Amygdala (tissue), 56 donors: ENCODE measurements at regions not wholly inside any gene's neighbourhood (a gene's known extent, or its start where the extent isn't known, plus 50 kb on each side); places are given as distances from the start of the nearest gene placed in this dataset.
"Not testable (repeated sequence)": the region's sequence is repeated elsewhere in the genome, so short reads cannot be mapped to it uniquely, and the experiment has no call there.

Source experiments
- DNase-seq, 56 donors: peaks; one replicate each; lab custom pipeline; 2025; lab: John Stamatoyannopoulos, UW

- not testable (repeated sequence) for DNase-seq
Observed at GRCh38 chr1:143845193-143845592, 126.6 kb downstream of the FAM72C start.

DNA sequence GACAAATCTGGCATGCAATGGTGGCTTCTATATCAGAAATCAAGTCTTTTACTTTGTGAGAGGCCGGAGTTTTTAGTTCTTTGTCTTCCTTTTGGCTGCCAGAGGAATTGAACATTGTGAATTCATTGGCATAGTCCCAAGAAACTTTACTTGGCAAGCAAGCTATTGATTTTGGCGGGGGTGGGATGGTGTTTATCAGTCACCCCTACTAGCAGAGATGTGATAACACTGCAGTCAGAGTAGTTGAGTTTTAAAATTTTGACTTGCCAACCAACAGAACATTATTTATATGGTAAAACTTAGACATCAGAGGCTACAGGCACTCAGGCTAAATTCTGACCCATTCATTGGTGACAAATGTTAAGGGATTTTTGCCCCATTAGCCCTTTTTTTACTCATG is 129.7 kb downstream of the FAM72C start:
- not testable (repeated sequence) for DNase-seq

- not testable (repeated sequence) for DNase-seq
Observed at GRCh38 chr1:143839182-143839581, 132.6 kb downstream of the FAM72C start.

DNA sequence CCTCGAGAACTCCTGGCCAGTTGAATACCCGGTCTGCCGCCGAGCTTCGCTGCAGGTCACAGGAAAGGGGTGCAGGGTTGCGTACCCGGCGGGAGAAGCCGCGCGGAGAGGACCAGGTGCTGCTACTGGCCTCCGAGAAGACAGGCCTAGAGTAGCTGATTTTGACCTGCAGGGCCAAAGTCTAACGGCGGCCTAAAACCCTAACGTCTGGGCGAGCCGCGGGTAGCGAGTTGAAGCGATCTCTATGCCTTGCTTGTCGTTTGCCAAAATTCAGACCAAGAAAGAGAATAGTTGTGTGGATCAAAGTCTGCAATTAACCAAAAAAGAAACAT is 133.2 kb downstream of the FAM72C start:
- not testable (repeated sequence) for DNase-seq

GRCh38 chr1:143837924-143838597 is 133.7 kb downstream of the FAM72C start:
- peak in 2 of 56 donors; percentile 1 to 8 for DNase-seq

DNA sequence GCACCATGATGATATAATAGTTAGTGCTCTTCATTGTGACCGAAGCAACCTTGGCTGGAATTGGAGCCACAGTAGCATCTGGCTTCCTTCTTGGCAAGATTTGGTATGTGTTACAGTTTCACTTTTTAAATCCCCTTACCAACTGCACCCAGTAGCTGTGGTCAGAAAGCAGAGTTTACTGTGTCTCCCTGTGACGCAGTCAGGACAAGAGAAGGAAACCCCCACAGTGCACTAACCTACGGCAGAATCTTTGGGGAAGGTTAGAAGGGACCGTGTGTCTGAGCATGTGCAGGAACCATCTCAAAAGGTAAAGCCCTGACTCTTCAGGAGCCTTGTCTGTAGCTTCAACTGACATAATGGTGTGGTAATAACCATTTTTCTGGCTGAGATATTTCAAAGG is 138.4 kb downstream of the FAM72C start:
- DNase-seq, result not testable (repeated sequence)

DNA sequence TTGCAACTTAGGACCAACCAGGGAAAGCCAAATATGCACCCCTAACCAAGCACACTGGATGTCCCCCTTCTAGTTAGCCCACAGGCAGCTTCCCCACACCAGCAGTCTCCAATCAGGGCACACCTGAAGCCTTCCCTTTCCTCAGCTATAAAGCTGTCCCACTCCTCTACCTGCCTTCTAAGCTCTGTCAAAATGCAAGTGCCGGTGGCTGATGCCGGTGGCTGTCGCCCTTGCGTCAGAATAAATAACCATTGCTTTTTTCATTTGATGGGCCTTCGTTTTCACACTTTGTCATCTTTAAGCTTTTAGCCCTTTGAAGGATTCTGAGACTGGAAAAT is 139.4 kb downstream of the FAM72C start:
- not testable (repeated sequence) for DNase-seq

DNA sequence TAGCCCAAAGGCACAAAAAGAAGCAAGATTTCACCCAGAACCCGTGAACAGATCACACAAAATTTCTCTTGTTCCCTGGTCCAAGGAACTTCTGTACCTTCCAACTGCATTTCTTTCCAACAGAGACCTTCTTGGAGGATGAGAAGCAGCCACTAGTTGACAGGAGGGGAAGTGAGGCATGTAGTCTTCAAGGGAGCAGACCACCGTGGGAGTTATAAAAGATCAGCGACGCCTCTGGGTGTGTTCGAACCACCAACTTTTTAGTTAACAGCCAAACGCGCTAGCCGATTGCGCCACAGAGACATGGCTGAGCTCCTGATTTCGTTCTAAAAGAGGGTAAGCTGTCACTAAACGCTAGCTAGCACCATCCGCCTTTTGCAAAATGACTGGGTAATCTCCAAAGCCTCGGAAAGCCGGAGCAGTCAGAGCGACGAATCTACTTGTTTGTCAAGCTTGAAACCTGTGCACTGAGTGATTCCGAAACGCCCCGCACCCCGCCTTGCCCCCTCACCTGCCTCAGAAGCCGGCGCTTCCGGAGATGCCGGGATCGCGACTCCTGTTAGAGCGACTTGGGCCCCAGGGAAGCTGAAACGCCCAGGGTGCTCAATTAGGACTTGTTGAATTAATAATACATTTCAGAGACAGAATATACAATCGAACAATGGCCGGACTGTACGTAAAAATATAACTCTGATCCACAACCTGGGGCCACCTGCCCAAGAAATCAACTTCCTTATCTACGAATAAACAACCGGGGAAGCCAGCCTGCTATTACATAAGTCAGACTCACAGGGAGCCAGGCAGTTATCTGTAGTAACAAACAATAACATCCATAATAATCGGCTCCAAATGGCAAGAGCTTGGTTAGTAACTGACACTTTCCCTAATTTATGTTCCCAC is 140.1 kb downstream of the FAM72C start:
- not testable (repeated sequence) for DNase-seq

GRCh38 chr1:143826162-143826561 is 145.6 kb downstream of the FAM72C start:
- not testable (repeated sequence) for DNase-seq

DNA sequence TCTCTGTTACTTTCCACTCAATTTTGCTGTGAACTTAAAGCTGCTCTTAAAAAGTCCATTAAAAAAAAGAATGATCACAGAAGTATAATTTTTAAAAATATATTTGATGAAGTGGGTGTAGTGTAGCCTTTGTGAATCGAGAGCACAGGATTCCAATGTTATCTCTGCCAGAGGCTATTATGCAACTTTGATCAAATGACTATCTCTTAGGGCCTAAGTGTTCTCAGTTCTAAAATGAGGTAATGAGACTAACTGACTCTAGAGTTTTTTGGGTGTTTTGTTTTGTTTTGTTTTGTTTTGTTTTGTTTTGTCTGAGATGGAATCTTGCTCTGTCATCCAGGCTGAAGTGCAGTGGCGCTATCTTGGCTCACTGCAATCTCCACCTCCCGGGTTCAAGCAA is 147.5 kb downstream of the FAM72C start:
- not testable (repeated sequence) for DNase-seq

DNA sequence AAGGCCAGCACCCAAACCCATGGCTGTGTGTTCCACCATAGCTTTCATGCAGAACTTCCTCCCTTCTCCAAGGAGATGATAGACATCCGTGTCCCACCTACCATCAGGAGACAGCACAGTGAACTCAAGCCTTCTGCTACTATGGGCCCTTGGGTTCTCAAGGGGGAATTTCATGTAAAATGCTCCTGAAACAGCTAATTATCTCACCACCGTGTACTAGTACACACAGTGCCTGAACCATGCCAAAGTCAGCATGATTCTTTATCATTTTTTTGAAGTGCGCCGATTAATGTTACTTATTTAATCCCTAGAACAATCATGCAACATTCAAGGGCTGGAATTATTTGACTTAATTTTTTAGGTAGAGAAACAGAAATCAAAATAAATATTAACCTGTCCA is 151.7 kb downstream of the FAM72C start:
- DNase-seq, result not testable (repeated sequence)

DNA sequence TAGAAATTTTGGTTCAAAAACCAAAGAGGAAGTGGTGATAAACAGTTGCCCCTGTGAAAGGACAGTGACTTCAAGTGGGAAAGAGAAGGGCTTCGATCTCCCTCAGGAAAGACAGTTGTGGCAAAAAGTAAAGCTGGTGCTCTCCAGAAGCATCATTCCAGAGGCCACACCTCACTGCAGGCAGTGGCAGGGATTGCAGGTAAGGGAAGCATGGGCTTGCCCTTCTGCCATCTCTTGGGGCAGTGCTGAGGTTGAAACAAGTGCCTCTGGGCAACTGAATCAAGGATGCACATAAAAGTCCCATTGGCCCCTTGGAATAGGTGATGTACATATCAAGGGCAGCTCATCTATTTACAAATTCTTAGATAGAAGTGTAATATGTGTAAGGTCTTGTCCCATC is 155.4 kb downstream of the FAM72C start:
- DNase-seq, result not testable (repeated sequence)

GRCh38 chr1:143805374-143805773 is 166.4 kb downstream of the FAM72C start:
- DNase-seq, result not testable (repeated sequence)

GRCh38 chr1:143804707-143805356 is 167.0 kb downstream of the FAM72C start:
- DNase-seq, result not testable (repeated sequence)

GRCh38 chr1:143803927-143804411 is 167.8 kb downstream of the FAM72C start:
- not testable (repeated sequence) for DNase-seq

DNA sequence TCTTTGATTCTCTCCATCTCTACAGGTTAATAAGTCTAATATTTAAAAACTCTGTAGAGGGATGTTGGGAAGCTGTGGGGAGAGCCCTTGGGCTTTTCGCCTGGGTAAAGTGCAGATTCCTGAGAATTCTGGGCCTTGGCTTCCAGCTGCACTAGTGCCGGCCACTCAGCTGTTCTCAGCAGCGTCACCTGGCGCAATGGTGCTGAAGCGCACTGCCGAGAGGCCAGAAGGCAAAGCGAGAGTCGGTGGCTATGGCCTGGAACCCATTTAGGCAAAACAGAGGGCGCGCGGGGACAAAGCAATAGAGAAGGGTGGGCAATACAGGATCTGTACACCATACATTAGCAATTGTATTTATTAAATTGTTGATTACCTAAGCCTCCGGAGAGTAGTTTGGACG is 168.7 kb downstream of the FAM72C start:
- not testable (repeated sequence) for DNase-seq

- DNase-seq, result not testable (repeated sequence)
Observed at GRCh38 chr1:143799568-143800187, 172.1 kb downstream of the FAM72C start.

DNA sequence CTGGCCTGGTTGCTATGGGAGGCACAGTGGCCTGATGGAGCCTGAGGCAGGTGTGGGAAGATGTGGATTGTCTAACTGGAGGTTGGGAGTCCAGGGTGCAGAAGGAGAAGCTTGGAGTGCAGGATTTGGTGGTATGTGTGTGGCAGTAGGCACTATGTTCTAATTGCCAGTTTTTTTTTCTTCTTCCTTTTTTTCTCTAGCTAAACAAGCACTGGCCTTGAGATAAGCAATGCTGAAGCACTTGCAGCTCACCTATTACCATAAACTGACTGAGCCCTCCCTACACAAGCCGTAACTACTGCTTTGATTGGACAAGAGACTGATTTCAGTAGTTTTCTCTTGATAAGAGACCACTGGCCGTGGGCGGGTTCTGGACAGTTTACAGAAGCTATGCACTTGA is 175.4 kb downstream of the FAM72C start:
- DNase-seq, result not testable (repeated sequence)

- not testable (repeated sequence) for DNase-seq
Observed at GRCh38 chr1:143792047-143792937, 179.5 kb downstream of the FAM72C start.

DNA sequence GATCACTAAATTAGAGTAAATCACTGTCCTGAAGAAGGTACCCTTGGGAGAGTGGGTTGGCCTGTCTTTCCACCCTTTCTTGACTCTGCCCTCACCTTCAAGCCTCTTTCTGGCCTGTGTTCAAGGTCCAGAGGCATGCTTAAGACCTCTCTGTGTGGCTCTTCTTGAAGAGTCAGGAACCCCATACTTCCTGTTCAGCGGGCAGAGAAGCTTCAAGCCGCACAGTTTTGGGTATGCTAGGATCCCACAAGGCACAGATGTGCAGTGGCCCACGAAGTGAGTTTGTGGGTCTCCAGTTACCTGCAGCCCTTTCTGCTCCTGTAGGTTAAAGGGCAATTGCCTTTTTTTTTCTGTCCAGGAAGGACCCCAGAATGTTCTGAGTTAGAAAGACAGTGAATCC is 185.4 kb downstream of the FAM72C start:
- DNase-seq, result not testable (repeated sequence)
